HEK293T (cell line): ENCODE measurements at regions not wholly inside any gene's neighbourhood (a gene's known extent, or its start where the extent isn't known, plus 50 kb on each side); places are given as distances from the start of the nearest gene placed in this dataset.
A peak's percentile ranks its signal among the peaks of the same experiment; 100 is the strongest.
"Not testable (repeated sequence)": the region's sequence is repeated elsewhere in the genome, so short reads cannot be mapped to it uniquely, and the experiment has no call there.

Source experiments
- CTCF ChIA-PET: fragments of 350-600 bp; formaldehyde crosslinking; extraction: SDS; loops from one replicate; lab custom pipeline; 2021; ENCODE audit warnings: antibody characterized with exemption, inconsistent platforms; lab: Yijun Ruan, JAX
- POLR2A ChIA-PET: fragments of 350-600 bp; formaldehyde crosslinking; extraction: SDS; loops from one replicate; lab custom pipeline; 2020; ENCODE audit warnings: antibody characterized with exemption, inconsistent platforms; lab: Yijun Ruan, JAX
- DNase-seq: peaks from one replicate; pipeline ENCODE4 v3.0.0; 2012; ENCODE audit warnings: mixed read lengths; ENCODE audit errors: extremely low spot score
- ARNT ChIP-seq: fragments of 450-650 bp; IDR thresholded peaks from 2 replicates; pipeline ENCODE4 v1.6.1; 2017; ENCODE audit warnings: mild to moderate bottlenecking
- BHLHE40 ChIP-seq: fragments of 450-650 bp; IDR thresholded peaks from 2 replicates; pipeline ENCODE4 v1.6.1; 2016; ENCODE audit warnings: mild to moderate bottlenecking, moderate library complexity, borderline replicate concordance
- CTBP1 ChIP-seq: fragments of 450-650 bp; IDR thresholded peaks from 2 replicates; pipeline ENCODE4 v1.6.1; 2016; ENCODE audit warnings: borderline replicate concordance
- ELF4 ChIP-seq: fragments of 450-650 bp; IDR thresholded peaks from 2 replicates; pipeline ENCODE4 v1.6.1; 2017; ENCODE audit warnings: antibody characterized with exemption
- FOXA1 ChIP-seq: fragments of 450-650 bp; IDR thresholded peaks from 2 replicates; pipeline ENCODE4 v1.6.1; 2016; ENCODE audit warnings: mild to moderate bottlenecking
- FOXK2 ChIP-seq: fragments of 450-650 bp; IDR thresholded peaks from 2 replicates; pipeline ENCODE4 v1.6.1; 2016; ENCODE audit warnings: mild to moderate bottlenecking
- FOXM1 ChIP-seq: fragments of 450-650 bp; IDR thresholded peaks from 2 replicates; pipeline ENCODE4 v1.6.1; 2017; ENCODE audit warnings: mild to moderate bottlenecking, borderline replicate concordance
- HDGF ChIP-seq: fragments of 450-650 bp; IDR thresholded peaks from 2 replicates; pipeline ENCODE4 v1.6.1; 2017; ENCODE audit warnings: antibody characterized with exemption, borderline replicate concordance
- L3MBTL2 ChIP-seq: fragments of 450-650 bp; conservative IDR thresholded peaks from 2 replicates; pipeline ENCODE4 v1.6.1; 2016; ENCODE audit warnings: mild to moderate bottlenecking
- LEF1 ChIP-seq: fragments of 450-650 bp; IDR thresholded peaks from 2 replicates; pipeline ENCODE4 v1.6.1; 2017; ENCODE audit warnings: mild to moderate bottlenecking, borderline replicate concordance
- NFRKB ChIP-seq: fragments of 450-650 bp; IDR thresholded peaks from 2 replicates; pipeline ENCODE4 v1.6.1; 2016; ENCODE audit warnings: mild to moderate bottlenecking, moderate library complexity
- SP1 ChIP-seq: fragments of 450-650 bp; IDR thresholded peaks from 2 replicates; pipeline ENCODE4 v1.6.1; 2017
- SUZ12 ChIP-seq: fragments of 450-650 bp; IDR thresholded peaks from 2 replicates; pipeline ENCODE4 v1.6.1; 2016; ENCODE audit warnings: mild to moderate bottlenecking
- TARDBP ChIP-seq: fragments of 450-650 bp; IDR thresholded peaks from 2 replicates; pipeline ENCODE4 v1.6.1; 2016
- ZNF384 ChIP-seq: fragments of 450-650 bp; IDR thresholded peaks from 2 replicates; pipeline ENCODE4 v1.6.1; 2016
- TF ChIP-seq, protein P1 (sequence below): fragments of 450-650 bp; IDR thresholded peaks from 2 replicates; pipeline ENCODE4 v1.6.1; 2016

DNA sequence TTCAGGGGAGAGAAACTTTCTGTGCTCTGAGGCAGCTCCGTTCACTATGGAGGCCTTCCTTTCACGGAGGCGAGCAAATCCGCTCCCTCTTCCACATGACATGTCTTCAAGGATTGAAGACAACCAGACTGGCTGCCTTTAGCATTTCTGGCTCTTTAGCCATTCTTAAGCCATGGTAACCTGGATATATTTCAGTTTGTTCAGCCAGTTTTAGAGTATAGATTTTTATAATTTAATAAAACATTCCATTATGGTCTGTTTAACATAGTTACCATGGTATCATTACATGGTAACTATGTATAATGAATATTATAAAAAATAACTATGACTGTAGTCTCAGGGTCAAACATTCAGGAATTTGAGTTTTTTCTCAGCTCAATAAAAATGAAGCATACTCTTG lies 54.2 kb upstream of the NFIA start:
- CTCF ChIA-PET, result interaction anchor here (1.0 kb wide), 1 partner anchor 15 kb away, joined by 3 read pairs; no protein-coding TSS in a partner anchor
- POLR2A ChIA-PET, result no interaction called here
- no peak for TF ChIP-seq FOXA1
- TF ChIP-seq BHLHE40, result no peak
- TF ChIP-seq ELF4, result no peak
- no peak for TF ChIP-seq SUZ12
- TF ChIP-seq NFRKB, result no peak
- no peak for TF ChIP-seq FOXM1
- TF ChIP-seq CTBP1, result no peak
- no peak for TF ChIP-seq L3MBTL2
- no peak for DNase-seq

DNA sequence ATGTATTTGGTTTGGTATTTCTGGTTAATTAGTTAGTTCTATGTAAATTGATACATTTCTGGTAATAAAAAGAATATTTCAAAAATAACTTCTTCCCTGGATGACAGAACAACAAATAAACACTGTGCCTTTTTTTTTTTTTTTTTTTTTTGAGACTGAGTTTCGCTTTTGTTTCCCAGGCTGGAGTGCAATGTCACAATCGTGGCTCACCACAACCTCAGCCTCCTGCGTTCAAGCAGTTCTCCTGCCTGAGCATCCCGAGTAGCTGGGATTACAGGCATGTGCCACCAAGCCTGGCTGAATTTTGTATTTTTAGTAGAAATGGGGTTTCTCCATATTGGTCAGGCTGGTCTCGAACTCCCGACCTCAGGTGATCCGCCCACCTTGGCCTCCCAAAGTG lies 64.3 kb upstream of the NFIA start:
- DNase-seq, POLR2A ChIA-PET: not testable (repeated sequence)
- CTCF ChIA-PET, result interaction anchor here (0.7 kb wide), 1 partner anchor 1050 kb away, joined by 8 read pairs; no protein-coding TSS in a partner anchor

DNA sequence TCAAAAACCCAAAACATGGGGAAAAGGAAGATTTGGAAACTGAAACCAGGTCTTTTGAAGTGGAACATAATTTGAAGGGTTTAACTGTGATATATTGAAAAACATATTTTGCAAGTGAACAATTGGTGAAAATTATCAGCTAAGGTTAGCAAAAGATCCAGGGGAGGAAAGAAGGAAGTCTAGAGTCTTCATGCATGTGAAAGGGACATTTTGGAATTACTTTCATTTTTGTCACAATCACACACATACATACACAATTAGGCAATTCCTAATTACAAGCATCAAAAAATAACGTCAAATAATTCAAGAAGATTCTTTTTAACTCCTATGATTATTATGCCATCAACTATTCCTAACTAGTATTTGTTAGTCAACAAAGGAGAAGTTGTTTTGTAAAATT lies 64.7 kb upstream of the NFIA start:
- no peak for TF ChIP-seq FOXA1
- TF ChIP-seq L3MBTL2, result no peak
- no peak for TF ChIP-seq BHLHE40
- TF ChIP-seq TARDBP, result no peak
- no peak for TF ChIP-seq ARNT
- TF ChIP-seq CTBP1, result no peak
- no peak for TF ChIP-seq ZNF384
- no peak for TF ChIP-seq ELF4
- TF ChIP-seq SUZ12, result no peak
- TF ChIP-seq FOXK2, result no peak
- TF ChIP-seq, protein P1, sequence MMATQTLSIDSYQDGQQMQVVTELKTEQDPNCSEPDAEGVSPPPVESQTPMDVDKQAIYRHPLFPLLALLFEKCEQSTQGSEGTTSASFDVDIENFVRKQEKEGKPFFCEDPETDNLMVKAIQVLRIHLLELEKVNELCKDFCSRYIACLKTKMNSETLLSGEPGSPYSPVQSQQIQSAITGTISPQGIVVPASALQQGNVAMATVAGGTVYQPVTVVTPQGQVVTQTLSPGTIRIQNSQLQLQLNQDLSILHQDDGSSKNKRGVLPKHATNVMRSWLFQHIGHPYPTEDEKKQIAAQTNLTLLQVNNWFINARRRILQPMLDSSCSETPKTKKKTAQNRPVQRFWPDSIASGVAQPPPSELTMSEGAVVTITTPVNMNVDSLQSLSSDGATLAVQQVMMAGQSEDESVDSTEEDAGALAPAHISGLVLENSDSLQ, result no peak
- TF ChIP-seq HDGF, result no peak
- DNase-seq, result no peak
- ChIA-PET POLR2A (no interaction called here), CTCF (no interaction called here)

- no peak for TF ChIP-seq CTBP1
- ChIA-PET POLR2A (interaction anchor here (0.7 kb wide), 1 partner anchor 270 kb away, joined by 3 read pairs; no protein-coding TSS in a partner anchor), CTCF (no interaction called here)
- no peak for DNase-seq
Observed at GRCh38 chr1:61013946-61014667, 68.3 kb upstream of the NFIA start.

DNA sequence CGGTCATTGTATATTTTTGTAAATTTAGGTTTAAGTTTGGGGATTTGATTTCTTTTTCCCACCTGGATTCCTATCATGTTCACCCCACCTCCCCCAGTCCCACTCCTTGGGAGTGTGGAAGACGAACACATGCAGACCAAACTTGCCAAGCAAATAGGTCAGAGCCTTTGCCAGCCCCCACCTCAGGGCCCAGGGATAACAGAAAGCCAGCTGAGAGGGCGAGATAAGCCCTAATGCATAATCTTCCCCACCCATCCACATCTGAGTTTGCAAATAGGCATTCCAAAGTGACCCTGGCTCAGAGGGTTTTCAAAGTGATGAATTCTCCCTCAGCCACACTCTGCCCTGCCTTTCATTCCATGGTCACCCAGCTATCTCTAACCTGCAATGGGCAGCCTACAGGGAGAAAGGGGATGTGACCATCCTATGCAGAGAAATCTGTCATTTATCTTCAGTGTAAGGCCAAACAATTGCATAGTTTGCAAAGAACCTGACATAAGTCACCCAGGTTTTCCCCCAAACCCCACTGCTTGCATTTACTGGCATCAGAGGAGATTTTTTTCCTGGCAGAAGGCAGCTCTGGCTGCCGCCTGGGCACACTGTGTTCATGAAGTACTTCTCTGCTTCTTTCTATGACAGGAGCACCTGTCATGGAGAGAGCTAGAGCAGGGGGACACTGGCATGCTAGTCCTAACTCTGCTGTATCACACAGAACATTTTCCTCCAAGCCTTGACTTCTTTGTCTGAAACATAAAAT lies 69.0 kb upstream of the NFIA start:
- CTCF ChIA-PET, result no interaction called here
- POLR2A ChIA-PET, result no interaction called here
- TF ChIP-seq BHLHE40, result no peak
- no peak for TF ChIP-seq FOXA1
- no peak for TF ChIP-seq LEF1
- TF ChIP-seq, protein P1, result no peak
- TF ChIP-seq ARNT, result no peak
- TF ChIP-seq CTBP1, result no peak
- TF ChIP-seq L3MBTL2, result no peak
- TF ChIP-seq SUZ12, result no peak
- no peak for TF ChIP-seq ZNF384
- no peak for TF ChIP-seq FOXK2
- TF ChIP-seq FOXM1, result no peak
- TF ChIP-seq NFRKB, result no peak
- TF ChIP-seq ELF4, result no peak
- TF ChIP-seq SP1, result no peak
- TF ChIP-seq TARDBP, result no peak
- DNase-seq, result no peak

GRCh38 chr1:61012341-61012761 lies 70.0 kb upstream of the NFIA start:
- ChIA-PET CTCF (no interaction called here), POLR2A (no interaction called here)
- no peak for TF ChIP-seq SP1
- no peak for DNase-seq

DNA sequence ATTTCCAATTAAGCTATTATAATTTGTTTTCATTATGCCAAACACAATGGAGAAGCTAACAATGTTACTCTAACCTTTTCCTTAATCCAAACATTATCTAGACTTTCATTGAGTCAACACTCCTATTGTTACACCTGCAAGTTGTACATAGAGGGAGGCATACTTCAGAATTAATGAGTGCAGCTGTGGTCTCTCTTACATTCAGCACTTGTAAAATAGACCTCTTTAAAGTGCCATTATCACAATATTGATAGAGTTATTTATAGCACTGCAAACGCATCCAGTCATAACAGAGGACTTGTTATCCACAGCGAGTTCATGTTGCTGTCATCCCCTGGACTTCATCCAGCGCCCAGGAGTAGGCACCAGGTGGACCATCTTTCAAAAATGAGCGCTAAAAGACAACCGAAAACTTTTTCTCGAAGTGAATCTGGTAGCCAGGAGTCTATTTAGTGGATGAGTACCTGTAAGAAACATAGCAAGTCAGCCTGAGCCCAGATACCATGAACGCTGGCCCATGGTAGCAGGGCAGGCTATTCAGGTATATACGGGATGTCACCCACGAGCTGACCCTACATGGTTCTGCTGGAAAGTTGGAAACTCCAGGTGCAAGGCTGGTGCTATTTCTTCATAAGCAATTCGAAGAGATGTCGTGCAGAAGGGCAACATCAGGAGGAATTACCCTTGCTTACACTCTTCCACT lies 70.6 kb upstream of the NFIA start:
- ChIA-PET POLR2A (no interaction called here), CTCF (no interaction called here)
- no peak for DNase-seq
- TF ChIP-seq, protein P1, result 0 out of 2 replicates have a peak, but pooled peaks have one; percentile 7
- TF ChIP-seq FOXA1 (0 out of 2 replicates have a peak, but pooled peaks have one; percentile 12), ZNF384 (no peak)
